ENCODE measurements at regions not wholly inside any gene's neighbourhood (a gene's known extent, or its start where the extent isn't known, plus 50 kb on each side); places are given as distances from the start of the nearest gene placed in this dataset.
"Not testable (repeated sequence)": the region's sequence is repeated elsewhere in the genome, so short reads cannot be mapped to it uniquely, and the experiment has no call there.

- TF ChIP-seq POLR2AphosphoS5, CTCF (IDR thresholded peaks at IDR 0.05): not testable (repeated sequence)
These were observed 143.1 kb upstream of the VOPP1 start for GRCh38 chr7:55715247-55715867.

Measured in suprapubic skin (tissue), 3 donors.